ENCODE measurements at regions not wholly inside any gene's neighbourhood (a gene's known extent, or its start where the extent isn't known, plus 50 kb on each side); places are given as distances from the start of the nearest gene placed in this dataset.
A peak's percentile ranks its signal among the peaks of the same experiment; 100 is the strongest.

DNA sequence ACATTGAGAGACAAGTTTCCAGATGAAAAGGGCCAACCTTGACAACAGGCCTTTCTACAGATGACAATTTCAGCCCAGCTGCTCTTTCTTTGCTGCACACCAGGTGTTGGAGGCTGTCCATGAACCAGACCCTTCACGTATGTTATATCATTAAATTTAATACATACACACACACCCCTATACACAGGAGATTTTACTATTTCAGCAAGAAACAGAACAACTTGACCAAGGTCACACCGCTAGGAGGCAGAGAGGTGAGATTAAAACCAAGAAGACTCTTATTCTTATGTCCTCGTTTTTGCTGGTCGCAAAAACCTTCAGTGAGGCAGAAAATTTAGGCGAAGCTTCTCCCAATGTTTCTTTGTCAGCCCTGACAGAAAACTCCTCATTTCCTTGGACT lies 1585.9 kb downstream of the AACS start:
- Histone ChIP-seq H3K36me3 (ENCODE audit: control insufficient read depth, insufficient read depth, low read length) (no peaks in the 10 kb centered on the region), H3K27me3 (ENCODE audit: control insufficient read depth, insufficient read depth, low read length) (no peaks in the 10 kb centered on the region), H3K4me3 (ENCODE audit: low read depth, low read length) (no peak overlapping the region)
- POLR2A ChIA-PET = no interaction called here
- TF ChIP-seq, protein P1, sequence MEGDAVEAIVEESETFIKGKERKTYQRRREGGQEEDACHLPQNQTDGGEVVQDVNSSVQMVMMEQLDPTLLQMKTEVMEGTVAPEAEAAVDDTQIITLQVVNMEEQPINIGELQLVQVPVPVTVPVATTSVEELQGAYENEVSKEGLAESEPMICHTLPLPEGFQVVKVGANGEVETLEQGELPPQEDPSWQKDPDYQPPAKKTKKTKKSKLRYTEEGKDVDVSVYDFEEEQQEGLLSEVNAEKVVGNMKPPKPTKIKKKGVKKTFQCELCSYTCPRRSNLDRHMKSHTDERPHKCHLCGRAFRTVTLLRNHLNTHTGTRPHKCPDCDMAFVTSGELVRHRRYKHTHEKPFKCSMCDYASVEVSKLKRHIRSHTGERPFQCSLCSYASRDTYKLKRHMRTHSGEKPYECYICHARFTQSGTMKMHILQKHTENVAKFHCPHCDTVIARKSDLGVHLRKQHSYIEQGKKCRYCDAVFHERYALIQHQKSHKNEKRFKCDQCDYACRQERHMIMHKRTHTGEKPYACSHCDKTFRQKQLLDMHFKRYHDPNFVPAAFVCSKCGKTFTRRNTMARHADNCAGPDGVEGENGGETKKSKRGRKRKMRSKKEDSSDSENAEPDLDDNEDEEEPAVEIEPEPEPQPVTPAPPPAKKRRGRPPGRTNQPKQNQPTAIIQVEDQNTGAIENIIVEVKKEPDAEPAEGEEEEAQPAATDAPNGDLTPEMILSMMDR (IDR thresholded peaks at IDR 0.05; ENCODE audit: insufficient read depth, low read depth, low read length) = no peak
- CTCF ChIA-PET = interaction anchor here (0.6 to 1.5 kb wide), 4 partner anchors 14 to 48 kb away, joined by 3 to 4 read pairs (median 3); no protein-coding TSS in a partner anchor
- no peak for DNase-seq (ENCODE audit: low read depth)

GRCh38 chr12:126663304-126664094 lies 1598.3 kb downstream of the AACS start:
- no peak for DNase-seq (ENCODE audit: low read depth)
- no peaks in the 10 kb centered on the region for H3K27me3 ChIP-seq (ENCODE audit: control insufficient read depth, insufficient read depth, low read length)
- ChIA-PET POLR2A (no interaction called here), CTCF (interaction anchor here (0.7 to 1.7 kb wide), 4 partner anchors 11 to 277 kb away, joined by 3 to 4 read pairs (median 4); no protein-coding TSS in a partner anchor)
- no peaks in the 10 kb centered on the region for H3K36me3 ChIP-seq (ENCODE audit: control insufficient read depth, insufficient read depth, low read length)
- H3K4me3 ChIP-seq (ENCODE audit: low read depth, low read length) = no peak overlapping the region
- TF ChIP-seq, protein P1 (IDR thresholded peaks at IDR 0.05; ENCODE audit: insufficient read depth, low read depth, low read length) = peak; percentile 29; the same call in 1 of the 2 replicates

DNA sequence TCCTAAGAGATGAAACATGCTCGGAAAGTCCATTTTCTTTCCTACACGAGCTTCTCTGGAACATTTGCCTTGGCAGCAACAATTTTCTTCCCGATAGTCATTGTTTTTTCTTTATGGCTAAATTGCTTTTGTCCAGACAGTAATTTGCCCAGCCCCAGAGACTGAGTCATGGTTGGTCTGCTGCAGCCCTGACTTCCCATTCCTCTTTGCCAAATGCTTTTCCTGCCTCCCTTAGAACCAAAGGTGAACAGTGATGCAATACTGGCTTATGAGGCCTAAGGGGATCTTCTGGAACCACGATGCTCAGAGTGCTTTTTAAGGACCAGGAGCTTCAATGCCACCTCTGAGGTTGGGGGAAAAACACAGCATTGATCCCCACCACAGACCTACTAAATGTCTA lies 1599.6 kb upstream of the TMEM132C start:
- CTCF ChIA-PET = interaction anchor here (0.9 to 1.4 kb wide), 4 partner anchors 9 to 278 kb away, joined by 3 to 4 read pairs (median 3); no protein-coding TSS in a partner anchor
- Histone ChIP-seq H3K36me3 (ENCODE audit: control insufficient read depth, insufficient read depth, low read length) (no peaks in the 10 kb centered on the region), H3K27me3 (ENCODE audit: control insufficient read depth, insufficient read depth, low read length) (no peaks in the 10 kb centered on the region), H3K4me3 (ENCODE audit: low read depth, low read length) (no peak overlapping the region)
- TF ChIP-seq, protein P1 (IDR thresholded peaks at IDR 0.05; ENCODE audit: insufficient read depth, low read depth, low read length) = no peak
- POLR2A ChIA-PET = no interaction called here
- peak; percentile 73 for DNase-seq (ENCODE audit: low read depth)

- peak; percentile 98 for DNase-seq (ENCODE audit: low read depth)
- Histone ChIP-seq H3K4me3 (ENCODE audit: low read depth, low read length) (no peak overlapping the region), H3K36me3 (ENCODE audit: control insufficient read depth, insufficient read depth, low read length) (no peaks in the 10 kb centered on the region), H3K27me3 (ENCODE audit: control insufficient read depth, insufficient read depth, low read length) (no peaks in the 10 kb centered on the region)
- CTCF ChIA-PET = interaction anchor here (0.6 to 1.5 kb wide), 2 partner anchors 79 to 298 kb away, joined by 3 to 8 read pairs; no protein-coding TSS in a partner anchor
- TF ChIP-seq, protein P1 (IDR thresholded peaks at IDR 0.05; ENCODE audit: insufficient read depth, low read depth, low read length) = no peak
- POLR2A ChIA-PET = interaction anchor here (0.5 kb wide), 1 partner anchor 1751 kb away, joined by 4 read pairs; no protein-coding TSS in a partner anchor
These were observed 1598.4 kb upstream of the TMEM132C start for GRCh38 chr12:126668538-126668937.

GRCh38 chr12:126668961-126669360 lies 1598.0 kb upstream of the TMEM132C start:
- Histone ChIP-seq H3K27me3 (ENCODE audit: control insufficient read depth, insufficient read depth, low read length) (no peaks in the 10 kb centered on the region), H3K4me3 (ENCODE audit: low read depth, low read length) (no peak overlapping the region), H3K36me3 (ENCODE audit: control insufficient read depth, insufficient read depth, low read length) (no peaks in the 10 kb centered on the region)
- DNase-seq (ENCODE audit: low read depth) = peak; percentile 65
- ChIA-PET CTCF (interaction anchor here (0.6 to 1.5 kb wide), 4 partner anchors 9 to 624 kb away, joined by 3 to 8 read pairs (median 3); no protein-coding TSS in a partner anchor), POLR2A (no interaction called here)
- TF ChIP-seq, protein P1 (IDR thresholded peaks at IDR 0.05; ENCODE audit: insufficient read depth, low read depth, low read length) = no peak
